Mesenchymal stem cell (in vitro differentiated cells and primary cell): ENCODE measurements at regions not wholly inside any gene's neighbourhood (a gene's known extent, or its start where the extent isn't known, plus 50 kb on each side); places are given as distances from the start of the nearest gene placed in this dataset.

Experiments used
- DNase-seq: peaks from one replicate; pipeline ENCODE4 v3.0.0-alpha.2; 2013
- H2AFZ ChIP-seq: one replicate; pipeline ENCODE4 v1.6.1; 2013; ENCODE audit warnings: low read depth, mild to moderate bottlenecking, control low read depth, inconsistent platforms, low read length, moderate library complexity
- H2AK5ac ChIP-seq: 2 replicates; pipeline ENCODE4 v1.6.1; 2013; ENCODE audit warnings: low read length, moderate library complexity, mild to moderate bottlenecking, inconsistent platforms; ENCODE audit not compliant: severe bottlenecking
- H2BK120ac ChIP-seq: one replicate; pipeline ENCODE4 v1.6.1; 2013; ENCODE audit warnings: low read depth, mild to moderate bottlenecking, inconsistent platforms, low read length, moderate library complexity
- H2BK12ac ChIP-seq, 2 experiments: one replicate each; pipeline ENCODE4 v1.6.1; 2013; ENCODE audit warnings: inconsistent platforms in 2 of 2, low read length in 2 of 2, mild to moderate bottlenecking in 2 of 2, moderate library complexity in 2 of 2, control low read depth in 1 of 2
- H2BK15ac ChIP-seq: one replicate; pipeline ENCODE4 v1.6.1; 2013; ENCODE audit warnings: mild to moderate bottlenecking, low read depth, inconsistent platforms; ENCODE audit not compliant: poor library complexity, severe bottlenecking
- H2BK5ac ChIP-seq: 2 replicates; pipeline ENCODE4 v1.6.1; 2013; ENCODE audit warnings: low read depth, mild to moderate bottlenecking, low read length, control low read depth, inconsistent platforms; ENCODE audit not compliant: poor library complexity, severe bottlenecking
- H3K14ac ChIP-seq, 2 experiments: one replicate each; pipeline ENCODE4 v1.6.1; 2013; ENCODE audit warnings: inconsistent platforms in 2 of 2, low read length in 2 of 2, control low read depth in 1 of 2, mild to moderate bottlenecking in 1 of 2, moderate library complexity in 1 of 2
- H3K18ac ChIP-seq, 2 experiments: one replicate each; pipeline ENCODE4 v1.6.1; 2013; ENCODE audit warnings: inconsistent platforms in 2 of 2, low read length in 2 of 2, control low read depth in 1 of 2, low read depth in 1 of 2, mild to moderate bottlenecking in 1 of 2
- H3K23ac ChIP-seq, 2 experiments: one replicate each; pipeline ENCODE4 v1.6.1; 2013; ENCODE audit warnings: inconsistent platforms in 2 of 2, low read length in 2 of 2, mild to moderate bottlenecking in 2 of 2, moderate library complexity in 2 of 2, control low read depth in 1 of 2
- H3K27ac ChIP-seq: 2 replicates; pipeline ENCODE4 v1.5.1; 2013; ENCODE audit warnings: mild to moderate bottlenecking, moderate library complexity, low read length, control low read depth, inconsistent platforms; ENCODE audit not compliant: poor library complexity, severe bottlenecking
- H3K27me3 ChIP-seq, 2 experiments: 2 replicates each; pipeline versions ENCODE4 v1.6.1 to v1.7.0; 2013; ENCODE audit warnings: low read length in 2 of 2, mild to moderate bottlenecking in 2 of 2, moderate library complexity in 2 of 2, control low read depth in 1 of 2, inconsistent platforms in 1 of 2; ENCODE audit not compliant: control insufficient read depth in 1 of 2, insufficient read depth in 1 of 2
- H3K36me3 ChIP-seq, 2 experiments: 2 replicates each; pipeline versions ENCODE4 v1.6.1 to v1.7.0; 2013; ENCODE audit warnings: low read length in 2 of 2, control low read depth in 1 of 2, inconsistent platforms in 1 of 2, low read depth in 1 of 2, mild to moderate bottlenecking in 1 of 2; ENCODE audit not compliant: insufficient read depth in 2 of 2, control insufficient read depth in 1 of 2
- H3K4ac ChIP-seq, 2 experiments: one replicate each; pipeline ENCODE4 v1.6.1; 2013; ENCODE audit warnings: inconsistent platforms in 2 of 2, low read length in 2 of 2, mild to moderate bottlenecking in 2 of 2, moderate library complexity in 2 of 2, control low read depth in 1 of 2, low read depth in 1 of 2
- H3K4me1 ChIP-seq: 2 replicates; pipeline ENCODE4 v1.6.1; 2013; ENCODE audit warnings: low read depth, low read length, control low read depth; ENCODE audit not compliant: control insufficient read depth, insufficient read depth
- H3K4me2 ChIP-seq: 2 replicates; pipeline ENCODE4 v1.6.1; 2013; ENCODE audit warnings: low read length, mild to moderate bottlenecking, inconsistent platforms; ENCODE audit not compliant: poor library complexity, severe bottlenecking
- H3K4me3 ChIP-seq, 2 experiments: 2 replicates each; pipeline versions ENCODE4 v1.5.1 to v1.7.0; 2013; ENCODE audit warnings: low read length in 2 of 2, mild to moderate bottlenecking in 2 of 2, control low read depth in 1 of 2, low read depth in 1 of 2; ENCODE audit not compliant: insufficient read depth in 1 of 2
- H3K79me1 ChIP-seq: replicated peaks from 2 replicates; pipeline ENCODE4 v1.6.1; 2013; ENCODE audit warnings: mild to moderate bottlenecking, control low read depth, low read length, inconsistent platforms; ENCODE audit not compliant: poor library complexity, severe bottlenecking
- H3K9ac ChIP-seq: 2 replicates; pipeline ENCODE4 v1.7.0; 2013; ENCODE audit warnings: mild to moderate bottlenecking, low read length, moderate library complexity
- H3K9me3 ChIP-seq: 2 replicates; pipeline ENCODE4 v1.7.0; 2013; ENCODE audit warnings: mild to moderate bottlenecking, low read length; ENCODE audit not compliant: control insufficient read depth
- H4K8ac ChIP-seq: one replicate; pipeline ENCODE4 v1.6.1; 2013; ENCODE audit warnings: inconsistent platforms, mild to moderate bottlenecking, low read length, moderate library complexity
- H4K91ac ChIP-seq: one replicate; pipeline ENCODE4 v1.6.1; 2013; ENCODE audit warnings: mild to moderate bottlenecking, low read length, inconsistent platforms
- WGBS: methylation state at CpG from one replicate; pipeline ENCODE4 v1.1.7; 2013; ENCODE audit warnings: mixed read lengths; 5-methylcytosine and 5-hydroxymethylcytosine counted together

GRCh38 chr14:55976655-55977054, 141.6 kb upstream of the PELI2 start:
- Histone ChIP-seq H3K4me1 (peaks cover 6% of the 10 kb centered on the region), H3K23ac (no peak overlapping the region)

GRCh38 chr14:55977392-55978150, 140.6 kb upstream of the PELI2 start:
- Histone ChIP-seq H2BK120ac (no peak overlapping the region), H2AK5ac (no peak overlapping the region), H3K23ac (no peak overlapping the region), H3K18ac (no peak overlapping the region), H3K14ac (no peak overlapping the region), H2BK15ac (no peak overlapping the region), H3K4me2 (no peak overlapping the region), H3K27ac (no peak overlapping the region), H3K79me1 (no peaks in the 10 kb centered on the region), H3K4me1 (peaks cover 6% of the 10 kb centered on the region), H2AFZ (no peak overlapping the region), H2BK12ac (no peak overlapping the region), H3K4me3 (no peak overlapping the region), H4K8ac (no peak overlapping the region), H3K9ac (no peak overlapping the region), H2BK5ac (no peak overlapping the region), H3K27me3 (no peaks in the 10 kb centered on the region), H4K91ac (no peak overlapping the region), H3K36me3 (no peaks in the 10 kb centered on the region), H3K9me3 (peaks cover 28% of the 10 kb centered on the region), H3K4ac (no peak overlapping the region)
- 79% methylated on average over 3 of the region's 4 CpGs for WGBS
- no peak for DNase-seq

More at GRCh38 chr14:55976655-55977054, 141.6 kb upstream of the PELI2 start:
- H4K8ac ChIP-seq = no peak overlapping the region
- no peak overlapping the region for H2BK12ac ChIP-seq
- H3K14ac ChIP-seq = no peak overlapping the region
- H3K4ac ChIP-seq = no peak overlapping the region
- H2BK120ac ChIP-seq = no peak overlapping the region
- H3K36me3 ChIP-seq = no peaks in the 10 kb centered on the region
- peaks cover 21% of the 10 kb centered on the region for H3K9me3 ChIP-seq
- no peak overlapping the region for H2AFZ ChIP-seq
- H4K91ac ChIP-seq = no peak overlapping the region
- no peak overlapping the region for H2BK15ac ChIP-seq
- H3K27me3 ChIP-seq = no peaks in the 10 kb centered on the region
- no peak overlapping the region for H3K18ac ChIP-seq
- WGBS = 82% methylated on average over 1 of the region's 3 CpGs
- no peak for DNase-seq
- no peaks in the 10 kb centered on the region for H3K79me1 ChIP-seq
- no peak overlapping the region for H2BK5ac ChIP-seq
- H3K27ac ChIP-seq = no peak overlapping the region
- H2AK5ac ChIP-seq = no peak overlapping the region
- H3K4me2 ChIP-seq = no peak overlapping the region
- H3K9ac ChIP-seq = no peak overlapping the region
- H3K4me3 ChIP-seq = no peak overlapping the region

- H4K8ac ChIP-seq = no peak overlapping the region
- no peaks in the 10 kb centered on the region for H3K36me3 ChIP-seq
- H3K9ac ChIP-seq = no peak overlapping the region
- H4K91ac ChIP-seq = no peak overlapping the region
- H3K27me3 ChIP-seq = peaks cover 0 to 1% of the 10 kb centered on the region in 2 experiments
- no peak overlapping the region for H2BK120ac ChIP-seq
- H3K4me1 ChIP-seq = peaks cover 4% of the 10 kb centered on the region
- H3K18ac ChIP-seq = no peak overlapping the region
- no peak overlapping the region for H3K23ac ChIP-seq
- H2AK5ac ChIP-seq = no peak overlapping the region
- 67% methylated on average over 2 of the region's 2 CpGs for WGBS
- no peak for DNase-seq
- no peak overlapping the region for H2BK5ac ChIP-seq
- no peak overlapping the region for H3K14ac ChIP-seq
- no peak overlapping the region for H3K4ac ChIP-seq
- H3K4me2 ChIP-seq = no peak overlapping the region
- peaks cover 37% of the 10 kb centered on the region for H3K9me3 ChIP-seq
- no peak overlapping the region for H2BK15ac ChIP-seq
- no peak overlapping the region for H3K27ac ChIP-seq
- H2AFZ ChIP-seq = no peak overlapping the region
- H3K4me3 ChIP-seq = no peak overlapping the region
- H3K79me1 ChIP-seq = no peaks in the 10 kb centered on the region
- no peak overlapping the region for H2BK12ac ChIP-seq
Measured at GRCh38 chr14:55979096-55979495, 139.1 kb upstream of the PELI2 start.

- DNase-seq = no peak
Measured at GRCh38 chr14:55979781-55980180, 138.4 kb upstream of the PELI2 start.

More at GRCh38 chr14:55979781-55980180, 138.4 kb upstream of the PELI2 start:
- no peak overlapping the region for H2BK120ac ChIP-seq
- H2AFZ ChIP-seq = no peak overlapping the region
- no peak overlapping the region for H3K14ac ChIP-seq
- H3K18ac ChIP-seq = no peak overlapping the region
- no peak overlapping the region for H4K8ac ChIP-seq
- no peak overlapping the region for H3K27ac ChIP-seq
- no peak overlapping the region for H4K91ac ChIP-seq
- H3K36me3 ChIP-seq = no peaks in the 10 kb centered on the region
- no peaks in the 10 kb centered on the region for H3K79me1 ChIP-seq
- peaks cover 0 to 8% of the 10 kb centered on the region in 2 experiments for H3K27me3 ChIP-seq
- H3K4me1 ChIP-seq = no peaks in the 10 kb centered on the region
- no peak overlapping the region for H3K4ac ChIP-seq
- no peak overlapping the region for H3K23ac ChIP-seq
- H2BK12ac ChIP-seq = no peak overlapping the region
- H2AK5ac ChIP-seq = no peak overlapping the region
- H2BK5ac ChIP-seq = no peak overlapping the region
- no peak overlapping the region for H3K4me2 ChIP-seq
- no peak overlapping the region for H3K9ac ChIP-seq
- no peak overlapping the region for H2BK15ac ChIP-seq
- peaks cover 37% of the 10 kb centered on the region for H3K9me3 ChIP-seq
- H3K4me3 ChIP-seq = no peak overlapping the region
- WGBS = no CpG with 5 or more reads among the region's 1 CpG
